ENCODE measurements at regions not wholly inside any gene's neighbourhood (a gene's known extent, or its start where the extent isn't known, plus 50 kb on each side); places are given as distances from the start of the nearest gene placed in this dataset.
"Not testable (repeated sequence)": the region's sequence is repeated elsewhere in the genome, so short reads cannot be mapped to it uniquely, and the experiment has no call there.

DNA sequence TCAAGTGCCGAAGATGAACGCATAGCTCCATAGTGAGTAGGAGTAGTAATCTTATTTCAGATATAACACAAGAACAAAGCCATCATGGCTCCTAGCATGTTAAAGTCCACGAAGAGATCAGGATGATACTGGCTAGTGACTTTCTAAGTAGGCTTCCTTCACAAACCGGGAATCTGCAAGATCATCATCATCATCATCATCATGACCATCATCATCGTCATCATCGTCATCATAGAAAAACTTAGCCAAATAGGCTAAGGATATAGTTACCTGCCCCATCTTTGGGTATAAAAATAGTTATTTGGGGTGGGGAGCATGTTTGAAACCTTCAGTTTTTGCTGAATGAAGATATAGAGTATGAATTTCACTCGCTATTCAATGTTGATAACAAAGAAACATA lies 57.9 kb downstream of the PYDC2 start:
- DNase-seq = no peak

DNA sequence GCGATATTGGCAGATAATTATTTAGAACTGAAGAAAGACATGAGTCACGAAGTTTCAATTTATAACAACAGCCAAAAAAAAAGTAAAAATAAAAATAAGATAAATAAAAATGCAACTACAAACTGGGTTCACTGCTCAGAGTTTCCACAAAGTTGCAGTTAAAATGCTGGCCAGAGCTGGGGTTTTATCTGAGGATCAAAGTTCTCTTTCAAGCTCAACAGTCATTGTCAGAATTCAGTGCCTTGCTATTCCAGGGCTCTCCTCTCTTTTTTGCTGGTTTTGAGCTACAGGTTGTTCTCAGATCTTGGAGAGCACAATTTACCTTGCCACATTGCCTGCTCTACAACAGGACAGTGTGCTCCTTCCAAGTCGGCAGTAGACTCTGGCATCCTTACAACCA lies 60.1 kb downstream of the PYDC2 start:
- no peak for DNase-seq

- no peak for DNase-seq
Observed at GRCh38 chr3:191523148-191523547, 62.2 kb downstream of the PYDC2 start.

DNA sequence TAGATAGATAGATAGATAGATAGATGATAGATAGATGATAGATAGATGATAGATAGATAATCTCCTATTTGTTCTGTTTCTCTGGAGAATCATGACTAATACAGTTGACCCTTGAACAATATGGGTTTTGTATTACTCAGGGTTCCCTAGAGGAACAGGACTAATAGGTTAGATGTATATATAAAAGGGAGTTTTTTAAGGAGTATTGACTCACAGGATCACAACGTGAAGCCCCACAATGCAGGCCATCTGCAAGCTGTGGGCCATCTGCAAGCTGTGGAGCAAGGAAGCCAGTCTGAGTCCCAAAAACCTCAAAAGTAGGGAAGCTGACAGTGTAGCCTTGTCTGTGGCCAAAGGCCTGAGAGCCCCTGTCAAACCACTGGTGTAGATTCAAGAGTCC lies 67.6 kb downstream of the PYDC2 start:
- DNase-seq = no peak

DNA sequence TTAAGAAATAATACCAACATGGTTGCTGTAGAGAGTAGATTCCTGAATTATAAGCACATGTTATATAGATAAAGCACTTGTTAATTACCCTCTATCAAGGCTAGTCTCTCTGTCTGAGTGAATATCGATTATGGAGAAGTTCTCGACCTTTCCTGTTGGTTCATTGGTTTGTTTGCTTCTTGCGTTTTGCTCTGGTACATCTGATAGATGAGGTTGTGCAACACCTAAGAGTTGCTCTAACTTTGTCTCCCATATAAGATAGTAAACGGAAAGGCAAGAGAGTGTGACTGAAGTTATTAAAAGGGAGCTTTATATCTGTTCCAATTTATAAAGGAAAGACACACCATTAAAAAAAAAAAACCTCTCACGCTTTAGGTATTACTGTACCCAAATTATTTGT lies 69.0 kb downstream of the PYDC2 start:
- no peak for DNase-seq

GRCh38 chr3:191531434-191531972 lies 70.5 kb downstream of the PYDC2 start:
- DNase-seq = peak; percentile 58

- no peak for DNase-seq
Observed at GRCh38 chr3:191543018-191543417, 82.1 kb downstream of the PYDC2 start.

- no peak for DNase-seq
Observed at GRCh38 chr3:191543897-191544296, 82.9 kb downstream of the PYDC2 start.

DNA sequence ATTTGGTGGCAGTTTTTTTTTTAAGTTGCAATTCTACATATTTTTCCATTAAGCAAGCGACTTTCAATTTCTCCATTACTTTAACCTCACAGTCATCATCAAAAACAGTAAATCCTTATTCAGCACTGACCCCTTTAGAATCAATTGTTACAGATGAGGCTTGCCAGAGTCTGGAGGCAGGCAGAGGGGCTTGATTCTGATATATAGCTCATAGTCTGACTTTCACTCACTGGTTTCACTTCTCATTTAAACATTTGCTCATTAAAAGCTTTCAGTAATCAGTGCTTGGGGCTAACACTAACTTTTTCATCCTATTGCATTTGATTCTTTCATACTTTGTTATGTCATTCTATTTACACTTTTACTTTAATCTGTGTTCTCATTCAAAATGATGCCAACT lies 88.4 kb downstream of the PYDC2 start:
- no peak for DNase-seq

DNA sequence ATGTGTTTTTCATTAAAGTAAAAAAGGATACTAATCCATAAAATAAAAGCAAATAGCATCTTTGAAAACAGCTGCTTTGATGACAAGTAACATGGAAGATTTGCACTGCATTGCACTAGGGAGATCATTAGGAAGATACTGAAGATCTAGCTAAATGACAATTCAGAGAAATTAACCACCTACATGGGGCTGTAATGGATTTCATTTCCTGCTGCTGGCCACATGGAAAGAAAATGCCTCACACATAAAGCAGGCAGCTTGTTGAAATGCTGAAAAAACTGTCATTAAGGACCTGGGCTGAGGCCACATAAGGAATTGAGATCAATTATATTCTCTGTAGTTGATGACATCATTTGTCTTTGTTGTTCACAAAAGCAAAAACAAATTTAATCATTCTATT lies 94.1 kb downstream of the PYDC2 start:
- no peak for DNase-seq

DNA sequence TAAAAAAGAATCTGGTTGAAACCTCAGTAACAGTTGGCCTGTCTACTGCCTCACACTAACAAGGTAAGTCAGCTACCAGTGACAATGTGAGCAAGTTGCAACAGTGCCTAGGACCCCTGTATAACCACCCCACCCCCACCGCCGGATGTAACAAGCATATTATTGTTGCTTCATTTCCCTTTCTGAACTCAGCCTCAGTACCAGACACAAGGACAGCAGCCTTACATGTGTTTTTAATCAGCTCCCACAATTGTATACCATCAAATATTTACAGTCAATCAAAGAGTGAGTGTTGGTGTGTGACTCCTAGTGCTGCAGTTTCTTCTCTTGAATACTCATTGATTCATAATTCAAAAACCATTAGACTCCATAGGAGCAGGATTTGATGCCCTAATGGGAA lies 96.4 kb downstream of the PYDC2 start:
- DNase-seq = no peak

DNA sequence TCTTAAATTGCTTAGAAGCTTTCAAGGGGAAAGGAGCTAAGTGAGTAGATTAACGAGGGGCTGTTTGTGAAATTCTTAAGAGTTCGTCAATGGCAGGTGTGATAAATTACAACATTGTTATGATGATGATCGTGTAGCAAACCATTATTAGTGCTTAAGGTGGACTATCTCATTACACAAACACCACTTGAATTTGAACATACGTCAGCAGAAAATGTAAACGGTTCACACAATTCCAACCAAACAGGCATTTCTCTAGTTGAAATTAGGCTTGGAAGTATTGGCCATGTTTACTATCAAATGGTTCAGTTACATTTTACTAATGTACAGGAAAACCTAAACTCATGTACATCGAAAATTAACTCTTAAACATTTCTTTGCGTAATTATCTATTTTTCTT lies 102.8 kb downstream of the PYDC2 start:
- DNase-seq = no peak

DNA sequence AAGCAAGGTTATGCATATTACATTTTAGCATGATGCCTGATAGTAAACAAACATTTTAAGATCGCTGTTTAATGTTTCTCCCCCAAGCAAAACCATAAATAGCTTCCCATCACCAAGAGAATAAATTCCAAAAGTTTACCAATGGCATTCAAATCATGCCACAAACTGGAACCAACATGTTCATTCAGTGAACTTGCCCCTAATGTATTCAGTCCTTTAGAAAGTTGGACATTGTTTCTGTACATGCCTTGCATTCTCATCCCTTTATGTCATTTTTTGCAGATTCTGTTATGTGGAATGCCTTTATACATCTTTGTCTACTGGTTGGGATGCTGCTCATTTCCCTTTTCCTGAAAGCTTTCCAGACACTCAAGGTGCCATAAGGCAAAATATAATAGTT lies 105.5 kb downstream of the PYDC2 start:
- peak; percentile 32 for DNase-seq

DNA sequence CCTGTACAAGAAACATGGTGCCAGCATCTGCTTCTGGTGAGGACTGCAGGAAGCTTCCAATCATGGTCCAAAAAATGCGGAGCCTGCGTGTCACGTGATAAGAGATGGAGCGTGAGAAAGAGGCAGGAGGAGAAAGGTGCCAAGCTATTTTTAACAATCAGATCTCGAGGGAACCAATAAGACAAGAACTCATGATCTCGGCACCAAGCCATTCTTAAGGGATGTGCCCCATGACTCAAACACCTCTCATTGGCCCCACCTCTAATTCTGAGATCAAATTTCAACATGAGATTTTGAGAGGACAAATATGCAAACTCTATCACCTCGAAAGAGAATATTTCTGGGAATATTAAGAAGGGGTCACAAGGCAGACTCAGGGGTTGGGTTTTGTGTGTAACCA lies 107.2 kb downstream of the PYDC2 start:
- no peak for DNase-seq

- no peak for DNase-seq
Observed at GRCh38 chr3:191592105-191592504, 131.1 kb downstream of the PYDC2 start.

GRCh38 chr3:191593486-191593885 lies 132.5 kb downstream of the PYDC2 start:
- no peak for DNase-seq

GRCh38 chr3:191615511-191615910 lies 154.5 kb downstream of the PYDC2 start:
- not testable (repeated sequence) for DNase-seq

DNA sequence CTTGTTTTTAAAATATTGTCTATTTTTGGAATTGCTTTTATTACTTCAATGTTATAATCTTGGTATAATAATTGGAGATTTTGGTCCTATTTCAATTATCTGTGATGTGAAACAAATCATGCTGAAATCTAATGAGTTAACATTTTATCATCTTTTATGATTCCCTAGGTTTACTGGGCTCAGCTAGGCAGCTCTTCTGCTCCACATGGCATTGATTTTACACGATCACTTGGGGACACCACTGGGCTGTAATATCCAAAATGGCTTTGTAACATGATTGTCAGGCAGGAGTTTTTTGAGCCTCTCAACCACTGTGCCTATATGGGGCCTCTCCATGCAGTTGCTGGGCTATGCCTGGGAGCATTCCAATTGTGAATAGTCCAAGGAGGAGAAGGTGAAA lies 163.3 kb downstream of the PYDC2 start:
- no peak for DNase-seq

- no peak for DNase-seq
Observed at GRCh38 chr3:191627064-191627463, 166.1 kb downstream of the PYDC2 start.

- DNase-seq = no peak
Observed at GRCh38 chr3:191628571-191628970, 167.6 kb downstream of the PYDC2 start.

- no peak for DNase-seq
Observed at GRCh38 chr3:191631496-191631895, 170.5 kb downstream of the PYDC2 start.

GRCh38 chr3:191634902-191635301 lies 173.9 kb downstream of the PYDC2 start:
- DNase-seq = no peak

DNA sequence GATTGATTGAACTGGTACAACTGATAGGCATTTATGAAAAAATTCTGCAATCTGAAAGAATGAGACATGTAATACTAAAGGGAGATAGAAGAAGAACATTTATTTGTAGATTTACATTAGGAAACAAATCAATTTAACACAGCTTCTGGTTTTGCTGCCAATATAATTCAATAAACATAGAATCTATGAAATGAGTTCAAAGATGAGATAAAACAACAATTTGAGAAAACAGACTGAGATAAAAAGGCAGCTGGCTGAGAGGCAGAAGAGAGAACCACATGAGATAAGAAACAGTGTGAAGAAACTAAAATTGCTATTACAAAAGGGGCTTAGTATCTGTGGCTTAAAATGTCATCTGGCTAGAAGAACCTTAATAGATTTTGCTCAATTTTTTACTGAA lies 176.6 kb downstream of the PYDC2 start:
- no peak for DNase-seq

DNA sequence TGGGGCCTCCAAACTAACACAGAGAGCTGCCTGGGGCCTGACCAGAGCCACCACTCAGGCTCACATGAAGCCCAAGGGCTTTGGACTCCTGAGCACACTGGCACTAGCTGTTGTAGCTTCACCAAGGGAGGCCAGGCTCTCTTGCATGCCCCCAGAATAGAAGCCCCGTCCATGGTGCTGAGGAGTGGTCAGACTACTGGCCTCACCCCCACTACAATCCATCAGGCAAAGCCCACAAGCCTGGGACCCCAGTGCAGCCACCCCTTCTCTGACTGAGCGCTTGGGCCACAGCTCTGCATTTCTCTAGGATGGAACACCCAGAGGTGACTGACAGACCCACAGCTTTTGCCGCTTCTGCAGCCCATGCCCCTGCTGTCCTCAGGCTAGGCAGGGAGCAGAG lies 180.8 kb downstream of the PYDC2 start:
- DNase-seq = no peak

- DNase-seq = no peak
Observed at GRCh38 chr3:191644291-191644690, 183.3 kb downstream of the PYDC2 start.

DNA sequence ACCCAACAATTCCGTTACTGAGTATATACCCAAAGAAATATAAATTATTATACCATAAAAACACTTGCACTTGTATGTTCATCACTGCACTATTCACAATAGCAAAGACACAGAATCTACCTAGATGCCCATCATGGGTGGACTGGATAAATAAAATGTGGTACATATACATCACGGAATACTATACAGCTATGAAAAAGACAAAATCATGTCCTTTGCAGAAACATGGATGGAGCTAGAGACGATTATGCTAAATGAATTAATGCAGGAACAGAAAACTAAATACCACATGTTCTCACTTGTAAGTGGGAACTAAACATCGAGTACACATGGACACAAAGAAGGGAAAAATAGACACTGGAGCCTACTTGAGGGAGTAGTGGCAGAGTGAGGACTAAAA lies 185.3 kb downstream of the PYDC2 start:
- no peak for DNase-seq

Data from NCI-H226 (cell line).